22Rv1 (cell line): ENCODE measurements at regions not wholly inside any gene's neighbourhood (a gene's known extent, or its start where the extent isn't known, plus 50 kb on each side); places are given as distances from the start of the nearest gene placed in this dataset.

ENCODE experiments used
- ZFX ChIP-seq: fragments of 450-650 bp; IDR thresholded peaks from 2 replicates; pipeline ENCODE4 v1.6.1; 2017; ENCODE audit warnings: antibody characterized with exemption, borderline replicate concordance
- TF ChIP-seq, protein P1 (sequence below): fragments of 450-650 bp; IDR thresholded peaks from 2 replicates; pipeline ENCODE4 v1.5.1; 2017; ENCODE audit warnings: mild to moderate bottlenecking

DNA sequence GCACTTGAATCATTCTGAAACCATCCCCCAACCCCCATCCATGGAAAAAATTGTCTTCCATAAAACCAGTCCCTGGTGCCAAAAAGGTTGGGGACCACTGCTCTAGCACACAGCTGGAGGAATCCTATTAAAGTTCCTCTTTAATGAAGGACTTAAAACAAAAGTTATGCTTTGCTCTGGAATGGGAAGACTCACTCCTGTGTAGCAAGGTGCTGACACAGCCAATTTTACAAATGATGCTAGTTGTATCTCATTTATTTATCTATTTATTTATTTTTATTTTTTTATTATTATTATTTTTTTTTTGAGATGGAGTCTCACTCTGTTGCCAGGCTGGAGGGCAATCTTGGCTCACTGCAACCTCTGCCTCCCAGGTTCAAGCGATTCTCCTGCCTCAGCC lies 58.9 kb upstream of the NDUFV2 start:
- TF ChIP-seq, protein P1, sequence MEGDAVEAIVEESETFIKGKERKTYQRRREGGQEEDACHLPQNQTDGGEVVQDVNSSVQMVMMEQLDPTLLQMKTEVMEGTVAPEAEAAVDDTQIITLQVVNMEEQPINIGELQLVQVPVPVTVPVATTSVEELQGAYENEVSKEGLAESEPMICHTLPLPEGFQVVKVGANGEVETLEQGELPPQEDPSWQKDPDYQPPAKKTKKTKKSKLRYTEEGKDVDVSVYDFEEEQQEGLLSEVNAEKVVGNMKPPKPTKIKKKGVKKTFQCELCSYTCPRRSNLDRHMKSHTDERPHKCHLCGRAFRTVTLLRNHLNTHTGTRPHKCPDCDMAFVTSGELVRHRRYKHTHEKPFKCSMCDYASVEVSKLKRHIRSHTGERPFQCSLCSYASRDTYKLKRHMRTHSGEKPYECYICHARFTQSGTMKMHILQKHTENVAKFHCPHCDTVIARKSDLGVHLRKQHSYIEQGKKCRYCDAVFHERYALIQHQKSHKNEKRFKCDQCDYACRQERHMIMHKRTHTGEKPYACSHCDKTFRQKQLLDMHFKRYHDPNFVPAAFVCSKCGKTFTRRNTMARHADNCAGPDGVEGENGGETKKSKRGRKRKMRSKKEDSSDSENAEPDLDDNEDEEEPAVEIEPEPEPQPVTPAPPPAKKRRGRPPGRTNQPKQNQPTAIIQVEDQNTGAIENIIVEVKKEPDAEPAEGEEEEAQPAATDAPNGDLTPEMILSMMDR, result no peak
- no peak for TF ChIP-seq ZFX
